WTC11 (cell line): ENCODE measurements at regions not wholly inside any gene's neighbourhood (a gene's known extent, or its start where the extent isn't known, plus 50 kb on each side); places are given as distances from the start of the nearest gene placed in this dataset.

Source experiments
- CBFB ChIP-seq: sonication (generic); formaldehyde crosslinking; IDR thresholded peaks from 2 replicates; pipeline ENCODE4 v1.8.1; 2022; ENCODE audit warnings: mild to moderate bottlenecking, low read depth, missing genetic modification reagents
- GABPB1 ChIP-seq: sonication (generic); formaldehyde crosslinking; IDR thresholded peaks from 2 replicates; pipeline ENCODE4 v1.8.1; 2023; ENCODE audit warnings: mild to moderate bottlenecking, missing genetic modification reagents
- IRF2 ChIP-seq: sonication (generic); formaldehyde crosslinking; IDR thresholded peaks from 2 replicates; pipeline ENCODE4 v1.8.0; 2022; ENCODE audit warnings: low read depth, missing genetic modification reagents, borderline replicate concordance
- SOX15 ChIP-seq: fragments of 250-450 bp; sonication (Bioruptor Pico); IDR thresholded peaks from 2 replicates; pipeline ENCODE4 v1.9.0; 2021; ENCODE audit warnings: mild to moderate bottlenecking
- SP1 ChIP-seq: sonication (generic); formaldehyde crosslinking; conservative IDR thresholded peaks from 2 replicates; pipeline ENCODE4 v1.8.1; 2022; ENCODE audit warnings: missing genetic modification reagents
- ZBTB21 ChIP-seq: sonication (generic); formaldehyde crosslinking; IDR thresholded peaks from 2 replicates; pipeline ENCODE4 v1.8.1; 2023; ENCODE audit warnings: mild to moderate bottlenecking, missing genetic modification reagents, borderline replicate concordance
- TF ChIP-seq, protein P1 (sequence below): sonication (generic); formaldehyde crosslinking; IDR thresholded peaks from 2 replicates; pipeline ENCODE4 v1.8.0; 2022; ENCODE audit warnings: mild to moderate bottlenecking, missing genetic modification reagents
- TF ChIP-seq, protein P2 (sequence below): fragments of 200-600 bp; IDR thresholded peaks from 2 replicates; pipeline ENCODE4 v1.8.0; 2022; ENCODE audit warnings: antibody characterized with exemption
- TF ChIP-seq, protein P3 (sequence below): sonication (generic); formaldehyde crosslinking; IDR thresholded peaks from 2 replicates; pipeline ENCODE4 v1.8.1; 2023; ENCODE audit warnings: mild to moderate bottlenecking, missing genetic modification reagents, moderate library complexity

DNA sequence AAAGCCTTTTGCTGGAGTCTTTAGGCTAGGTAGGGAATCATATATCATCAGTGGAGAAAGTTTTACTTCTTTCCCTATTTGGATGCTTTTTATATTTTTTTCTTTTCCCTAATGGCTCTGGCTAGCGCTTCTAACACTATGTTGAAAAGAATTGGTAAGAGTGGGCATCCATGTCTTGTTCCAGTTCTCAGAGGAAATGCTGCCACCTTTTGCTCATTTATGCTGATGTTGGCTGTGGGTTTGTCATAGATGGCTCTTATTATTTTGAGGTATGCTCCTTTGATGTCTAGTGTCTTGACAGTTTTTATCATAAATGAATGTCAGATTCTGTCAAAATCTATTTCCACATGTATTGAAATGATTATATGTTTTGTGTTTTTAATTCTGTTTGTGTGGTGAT is 1544.1 kb downstream of the REEP3 start:
- TF ChIP-seq, protein P1, sequence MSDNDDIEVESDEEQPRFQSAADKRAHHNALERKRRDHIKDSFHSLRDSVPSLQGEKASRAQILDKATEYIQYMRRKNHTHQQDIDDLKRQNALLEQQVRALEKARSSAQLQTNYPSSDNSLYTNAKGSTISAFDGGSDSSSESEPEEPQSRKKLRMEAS (CRISPR knock-in tag), result no peak
- TF ChIP-seq SOX15 (no peak), GABPB1 (CRISPR knock-in tag) (no peak), ZBTB21 (CRISPR knock-in tag) (no peak), CBFB (CRISPR knock-in tag) (no peak), IRF2 (CRISPR knock-in tag) (no peak), SP1 (CRISPR knock-in tag) (no peak)
- TF ChIP-seq, protein P2, sequence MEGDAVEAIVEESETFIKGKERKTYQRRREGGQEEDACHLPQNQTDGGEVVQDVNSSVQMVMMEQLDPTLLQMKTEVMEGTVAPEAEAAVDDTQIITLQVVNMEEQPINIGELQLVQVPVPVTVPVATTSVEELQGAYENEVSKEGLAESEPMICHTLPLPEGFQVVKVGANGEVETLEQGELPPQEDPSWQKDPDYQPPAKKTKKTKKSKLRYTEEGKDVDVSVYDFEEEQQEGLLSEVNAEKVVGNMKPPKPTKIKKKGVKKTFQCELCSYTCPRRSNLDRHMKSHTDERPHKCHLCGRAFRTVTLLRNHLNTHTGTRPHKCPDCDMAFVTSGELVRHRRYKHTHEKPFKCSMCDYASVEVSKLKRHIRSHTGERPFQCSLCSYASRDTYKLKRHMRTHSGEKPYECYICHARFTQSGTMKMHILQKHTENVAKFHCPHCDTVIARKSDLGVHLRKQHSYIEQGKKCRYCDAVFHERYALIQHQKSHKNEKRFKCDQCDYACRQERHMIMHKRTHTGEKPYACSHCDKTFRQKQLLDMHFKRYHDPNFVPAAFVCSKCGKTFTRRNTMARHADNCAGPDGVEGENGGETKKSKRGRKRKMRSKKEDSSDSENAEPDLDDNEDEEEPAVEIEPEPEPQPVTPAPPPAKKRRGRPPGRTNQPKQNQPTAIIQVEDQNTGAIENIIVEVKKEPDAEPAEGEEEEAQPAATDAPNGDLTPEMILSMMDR, result no peak
- TF ChIP-seq, protein P3, sequence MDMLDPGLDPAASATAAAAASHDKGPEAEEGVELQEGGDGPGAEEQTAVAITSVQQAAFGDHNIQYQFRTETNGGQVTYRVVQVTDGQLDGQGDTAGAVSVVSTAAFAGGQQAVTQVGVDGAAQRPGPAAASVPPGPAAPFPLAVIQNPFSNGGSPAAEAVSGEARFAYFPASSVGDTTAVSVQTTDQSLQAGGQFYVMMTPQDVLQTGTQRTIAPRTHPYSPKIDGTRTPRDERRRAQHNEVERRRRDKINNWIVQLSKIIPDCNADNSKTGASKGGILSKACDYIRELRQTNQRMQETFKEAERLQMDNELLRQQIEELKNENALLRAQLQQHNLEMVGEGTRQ (CRISPR knock-in tag), result no peak
